Stimulated activated naive CD8-positive, alpha-beta T cell treated with anti-CD3 and anti-CD28 coated beads, Interleukin-15, amount 100 ng/mL, for 72 hours (primary cell): ENCODE measurements at regions not wholly inside any gene's neighbourhood (a gene's known extent, or its start where the extent isn't known, plus 50 kb on each side); places are given as distances from the start of the nearest gene placed in this dataset.
"Not testable (repeated sequence)": the region's sequence is repeated elsewhere in the genome, so short reads cannot be mapped to it uniquely, and the experiment has no call there.

ENCODE experiments used
- ATAC-seq: fragments of 150-1000 bp; cut with Tn5 transposase; 2 replicates; pipeline ENCODE4 v1.10.0; 2021; ENCODE audit warnings: mild to moderate bottlenecking, moderate library complexity
- DNase-seq, 2 donors: peaks; one replicate each; pipeline ENCODE4 v3.0.0; 2021 to 2022
- H3K27ac Mint-ChIP-seq, 2 donors: one replicate each; pipeline ENCODE4 v1.8.0; 2022; ENCODE audit warnings: mild to moderate bottlenecking in 2 of 2, mixed read lengths in 2 of 2, moderate library complexity in 2 of 2
- H3K27me3 Mint-ChIP-seq: one replicate; pipeline ENCODE4 v1.8.0; 2022; ENCODE audit warnings: mixed read lengths
- H3K4me1 Mint-ChIP-seq: one replicate; pipeline ENCODE4 v1.8.0; 2022; ENCODE audit warnings: mild to moderate bottlenecking, mixed read lengths
- H3K4me3 Mint-ChIP-seq, 2 donors: one replicate each; pipeline ENCODE4 v1.8.0; 2022; ENCODE audit warnings: mild to moderate bottlenecking in 2 of 2, mixed read lengths in 2 of 2, moderate library complexity in 1 of 2
- H3K9me3 Mint-ChIP-seq, 2 donors: one replicate each; pipeline ENCODE4 v1.8.0; 2022; ENCODE audit warnings: mixed read lengths in 2 of 2

DNA sequence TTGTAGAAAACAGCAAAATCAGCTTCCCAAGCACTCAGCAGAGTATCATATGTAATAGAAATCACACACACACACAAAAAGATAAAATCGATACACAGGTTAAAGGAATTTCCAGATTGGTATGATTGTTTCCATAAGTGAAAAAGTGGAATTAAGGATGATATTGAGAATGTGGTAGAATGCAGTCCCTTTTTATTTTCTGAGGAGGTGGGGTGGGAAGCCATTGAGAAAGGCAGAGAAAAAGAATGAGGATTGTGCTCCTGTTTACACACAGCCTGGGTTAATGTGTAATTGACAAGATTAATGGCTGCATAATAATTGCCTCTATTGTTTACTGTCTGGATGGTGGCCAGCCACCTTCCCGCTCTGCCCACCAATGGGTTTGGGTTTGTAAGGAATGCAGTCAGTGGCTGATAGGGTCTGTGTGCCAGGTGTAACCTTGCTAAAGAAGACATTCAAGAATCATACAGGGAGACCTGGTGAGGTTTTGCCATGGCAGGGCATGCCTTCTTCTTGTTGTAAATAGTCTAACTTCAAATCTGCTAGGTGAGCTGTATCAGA lies 177.2 kb upstream of the MAP3K1 start:
- Mint-ChIP-seq H3K4me1 (no peaks in the 10 kb centered on the region), H3K9me3 (no peaks in the 10 kb centered on the region), H3K4me3 (no peak overlapping the region), H3K27ac (no peak overlapping the region), H3K27me3 (no peaks in the 10 kb centered on the region)
- DNase-seq (no peak), ATAC-seq (no peak)

DNA sequence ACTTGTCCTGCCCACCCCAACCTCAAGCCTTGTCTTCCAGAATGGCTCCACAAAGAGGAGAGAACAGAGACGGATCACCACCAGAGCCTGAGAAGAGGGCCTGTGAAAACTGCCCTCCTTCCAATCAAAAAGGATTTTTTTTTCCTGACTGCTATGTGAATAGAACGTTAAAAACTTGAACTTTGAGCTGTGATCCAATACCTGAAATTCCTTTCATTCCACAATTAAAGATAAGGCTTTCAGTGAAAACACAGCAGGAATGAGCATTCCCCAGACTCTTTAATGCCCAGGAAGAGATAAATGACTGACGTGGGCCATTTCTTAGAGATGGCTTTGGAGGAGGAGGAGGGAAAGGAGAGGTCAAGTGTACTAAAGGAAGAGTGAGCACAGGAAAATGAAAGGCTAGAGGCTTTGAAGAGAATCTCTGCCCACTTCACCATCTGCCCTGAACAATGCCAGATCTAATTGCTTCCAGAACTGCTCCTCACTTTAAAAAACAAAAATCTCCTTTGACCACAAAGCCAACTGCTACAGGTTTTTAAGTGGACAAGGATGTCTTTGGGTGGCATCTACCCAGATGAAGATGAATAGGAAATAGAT lies 177.9 kb upstream of the MAP3K1 start:
- no peaks in the 10 kb centered on the region for H3K9me3 Mint-ChIP-seq
- ATAC-seq (no peak), DNase-seq (no peak)
- no peak overlapping the region for H3K4me3 Mint-ChIP-seq
- H3K27ac Mint-ChIP-seq: no peak overlapping the region
- no peaks in the 10 kb centered on the region for H3K27me3 Mint-ChIP-seq
- no peaks in the 10 kb centered on the region for H3K4me1 Mint-ChIP-seq

DNA sequence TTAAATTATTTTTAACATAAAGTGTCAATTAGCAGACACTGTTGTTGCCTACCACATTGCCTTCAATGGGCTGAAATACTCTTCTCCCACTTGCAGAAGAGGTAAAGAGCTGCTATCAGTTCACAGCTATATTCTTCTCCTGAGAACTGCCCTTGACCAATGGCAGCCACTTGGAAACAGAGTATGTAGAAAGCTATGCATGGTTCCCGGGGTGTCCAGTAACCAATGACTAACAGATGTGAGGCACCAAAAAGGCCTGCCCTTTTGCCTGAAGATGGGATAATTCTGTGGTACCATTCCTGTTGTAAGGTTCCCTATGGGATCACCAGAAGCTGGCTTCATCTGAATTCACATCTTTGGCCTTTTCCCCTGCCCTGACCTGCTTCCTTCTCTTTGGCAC lies 181.4 kb upstream of the MAP3K1 start:
- no peaks in the 10 kb centered on the region for H3K4me1 Mint-ChIP-seq
- no peak overlapping the region for H3K4me3 Mint-ChIP-seq
- no peak overlapping the region for H3K27ac Mint-ChIP-seq
- peaks cover 7 to 13% of the 10 kb centered on the region in 2 donors for H3K9me3 Mint-ChIP-seq
- H3K27me3 Mint-ChIP-seq: no peaks in the 10 kb centered on the region
- no peak for ATAC-seq
- DNase-seq: no peak

DNA sequence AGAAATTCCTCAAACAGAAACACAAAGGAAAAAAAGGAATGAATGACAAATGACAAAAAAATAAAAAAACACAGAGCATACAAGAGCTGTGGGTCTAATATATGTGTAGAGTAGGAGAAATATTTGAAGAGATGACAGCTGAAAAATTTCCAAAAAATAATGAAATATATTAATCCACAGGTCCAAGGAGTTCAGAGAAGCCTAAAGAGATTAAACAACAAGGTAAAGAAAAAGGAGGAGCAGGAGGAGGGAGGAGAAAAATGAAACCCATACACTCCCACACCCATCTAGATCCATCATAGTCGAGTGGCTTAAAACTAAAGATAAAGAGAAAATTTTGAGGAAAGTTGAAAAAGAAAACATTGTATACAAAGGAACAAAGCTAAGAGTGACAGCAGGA lies 182.4 kb upstream of the MAP3K1 start:
- no peak overlapping the region for H3K4me3 Mint-ChIP-seq
- no peak for DNase-seq
- no peaks in the 10 kb centered on the region for H3K27me3 Mint-ChIP-seq
- H3K4me1 Mint-ChIP-seq: no peaks in the 10 kb centered on the region
- peaks cover 12 to 23% of the 10 kb centered on the region in 2 donors for H3K9me3 Mint-ChIP-seq
- no peak for ATAC-seq
- H3K27ac Mint-ChIP-seq: no peak overlapping the region

DNA sequence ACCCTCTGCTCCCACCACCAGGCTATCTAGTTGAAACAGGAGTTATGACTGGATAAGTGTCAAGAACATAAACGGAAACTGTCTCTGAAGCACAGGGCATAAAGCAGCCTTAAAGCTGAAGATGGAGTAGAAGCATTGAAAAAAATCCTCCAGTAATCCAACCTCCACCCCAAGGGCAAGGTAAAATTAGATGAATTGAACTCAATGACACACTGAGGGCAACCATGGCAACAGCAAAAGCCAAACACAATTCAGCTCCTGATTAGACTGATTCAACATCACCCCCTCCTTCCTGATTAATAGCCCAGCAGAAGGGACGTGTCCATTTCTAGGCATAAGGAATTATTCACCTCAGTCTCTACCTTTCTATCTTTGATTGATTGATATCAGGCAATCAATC lies 183.2 kb upstream of the MAP3K1 start:
- Mint-ChIP-seq H3K9me3 (peaks cover 15 to 27% of the 10 kb centered on the region in 2 donors), H3K4me3 (no peak overlapping the region), H3K27me3 (no peaks in the 10 kb centered on the region), H3K27ac (no peak overlapping the region), H3K4me1 (no peaks in the 10 kb centered on the region)
- no peak for DNase-seq
- ATAC-seq: no peak

DNA sequence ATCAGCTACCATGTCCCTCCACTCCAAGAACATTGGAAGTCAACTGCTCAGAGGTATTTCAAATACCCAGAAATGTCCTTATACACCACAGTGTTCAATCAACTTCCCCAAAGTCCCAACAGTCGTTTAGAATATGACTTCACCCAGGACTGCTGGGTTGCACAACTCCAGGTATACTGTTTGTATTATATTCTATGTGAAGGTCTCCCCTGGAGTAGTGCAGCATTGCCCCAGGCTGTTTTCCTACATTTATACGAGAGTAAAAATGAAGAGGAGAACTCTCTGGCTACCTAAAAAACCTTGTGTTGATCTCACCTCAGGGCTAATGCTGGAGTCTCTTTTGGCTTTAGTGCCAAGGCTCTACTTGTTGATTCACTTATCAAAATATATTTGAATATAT lies 183.6 kb upstream of the MAP3K1 start:
- no peak overlapping the region for H3K4me3 Mint-ChIP-seq
- H3K27ac Mint-ChIP-seq: no peak overlapping the region
- ATAC-seq (no peak), DNase-seq (no peak)
- no peaks in the 10 kb centered on the region for H3K4me1 Mint-ChIP-seq
- peaks cover 15 to 27% of the 10 kb centered on the region in 2 donors for H3K9me3 Mint-ChIP-seq
- H3K27me3 Mint-ChIP-seq: no peaks in the 10 kb centered on the region

DNA sequence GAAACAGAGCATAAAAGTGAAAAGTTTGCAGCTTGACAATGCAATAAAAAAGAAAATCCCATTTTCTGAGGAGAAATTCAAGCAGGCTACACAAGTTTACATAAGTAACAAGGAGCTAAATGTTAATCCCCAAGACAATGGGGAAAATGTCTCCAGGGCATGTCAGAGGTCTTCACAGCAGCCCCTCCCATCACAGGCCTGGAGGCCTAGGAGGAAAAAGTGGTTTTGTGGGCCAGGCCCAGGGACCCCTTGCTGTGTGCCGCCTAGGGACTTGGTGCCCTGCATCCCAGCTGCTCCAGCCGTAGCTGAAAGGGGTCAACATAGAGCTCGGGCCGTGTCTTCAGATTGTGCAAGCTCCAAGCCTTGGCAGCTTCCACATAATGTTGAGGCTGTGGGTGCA lies 186.7 kb upstream of the MAP3K1 start:
- DNase-seq, H3K27ac Mint-ChIP-seq, H3K4me1 Mint-ChIP-seq, H3K4me3 Mint-ChIP-seq, H3K27me3 Mint-ChIP-seq, ATAC-seq: not testable (repeated sequence)
- peaks cover 15 to 27% of the 10 kb centered on the region in 2 donors for H3K9me3 Mint-ChIP-seq

DNA sequence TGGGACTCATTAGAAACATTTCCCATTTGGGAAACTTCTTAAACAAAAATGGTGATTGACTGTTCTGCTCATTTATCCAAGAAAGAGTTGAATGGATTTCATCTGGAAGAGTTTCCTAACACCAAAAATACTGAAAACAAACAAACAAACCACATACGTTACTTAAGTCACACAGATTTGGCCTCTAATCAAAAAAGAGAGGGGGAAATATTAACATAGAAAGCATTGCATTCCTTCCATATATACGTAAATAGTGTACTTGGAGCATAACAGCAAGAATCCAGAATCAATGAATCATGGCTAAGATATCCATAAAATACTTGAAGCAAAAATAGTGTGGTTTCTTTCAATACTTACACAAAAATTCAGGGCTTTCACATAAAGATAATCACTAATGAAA lies 189.8 kb upstream of the MAP3K1 start:
- H3K9me3 Mint-ChIP-seq: peaks cover 20 to 27% of the 10 kb centered on the region in 2 donors
- H3K4me1 Mint-ChIP-seq: no peaks in the 10 kb centered on the region
- DNase-seq: no peak
- no peak for ATAC-seq
- no peaks in the 10 kb centered on the region for H3K27me3 Mint-ChIP-seq
- H3K27ac Mint-ChIP-seq: no peak overlapping the region
- H3K4me3 Mint-ChIP-seq: no peak overlapping the region

DNA sequence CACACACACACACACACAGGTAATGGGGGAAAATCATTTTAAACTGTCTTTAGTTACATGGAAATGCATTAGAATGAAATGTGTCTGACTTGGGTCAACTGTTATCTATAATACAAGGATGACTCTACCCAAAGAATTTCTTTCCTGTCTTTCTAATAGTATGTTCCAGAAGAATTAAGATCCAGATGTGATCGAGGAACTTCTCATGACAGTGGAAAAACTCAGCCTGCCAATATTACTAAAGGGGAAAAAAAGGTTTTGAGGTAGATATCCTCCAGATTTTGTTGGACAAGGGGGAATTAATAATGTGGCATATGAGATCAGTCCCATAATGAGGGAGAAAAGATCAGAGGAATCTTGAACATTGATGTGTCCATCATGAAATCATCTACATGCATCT lies 190.6 kb upstream of the MAP3K1 start:
- Mint-ChIP-seq H3K9me3 (peaks cover 15 to 20% of the 10 kb centered on the region in 2 donors), H3K27ac (no peak overlapping the region), H3K4me3 (no peak overlapping the region), H3K4me1 (no peaks in the 10 kb centered on the region), H3K27me3 (no peaks in the 10 kb centered on the region)
- no peak for ATAC-seq
- no peak for DNase-seq

DNA sequence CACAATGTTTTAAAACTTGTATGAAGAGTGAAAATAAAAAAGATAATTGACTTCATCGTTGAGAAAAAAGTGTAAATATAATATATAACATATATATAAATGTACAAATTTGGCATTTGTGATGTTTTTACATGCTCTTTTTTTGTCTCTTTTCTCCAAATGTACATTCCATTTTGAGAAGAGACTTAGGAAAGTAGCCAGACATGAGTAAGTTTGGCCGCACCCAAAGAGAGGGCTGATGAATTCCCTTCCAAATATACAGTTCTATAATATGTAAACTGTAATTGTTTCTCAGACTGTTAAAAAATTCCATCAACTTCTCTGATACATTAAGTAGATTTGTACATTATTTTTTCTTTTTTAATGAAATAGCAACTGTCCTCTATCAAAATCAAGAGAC lies 193.2 kb upstream of the MAP3K1 start:
- Mint-ChIP-seq H3K27me3 (no peaks in the 10 kb centered on the region), H3K4me1 (no peaks in the 10 kb centered on the region), H3K27ac (no peak overlapping the region), H3K4me3 (no peak overlapping the region), H3K9me3 (peaks cover 10 to 13% of the 10 kb centered on the region in 2 donors)
- no peak for DNase-seq
- ATAC-seq: no peak

DNA sequence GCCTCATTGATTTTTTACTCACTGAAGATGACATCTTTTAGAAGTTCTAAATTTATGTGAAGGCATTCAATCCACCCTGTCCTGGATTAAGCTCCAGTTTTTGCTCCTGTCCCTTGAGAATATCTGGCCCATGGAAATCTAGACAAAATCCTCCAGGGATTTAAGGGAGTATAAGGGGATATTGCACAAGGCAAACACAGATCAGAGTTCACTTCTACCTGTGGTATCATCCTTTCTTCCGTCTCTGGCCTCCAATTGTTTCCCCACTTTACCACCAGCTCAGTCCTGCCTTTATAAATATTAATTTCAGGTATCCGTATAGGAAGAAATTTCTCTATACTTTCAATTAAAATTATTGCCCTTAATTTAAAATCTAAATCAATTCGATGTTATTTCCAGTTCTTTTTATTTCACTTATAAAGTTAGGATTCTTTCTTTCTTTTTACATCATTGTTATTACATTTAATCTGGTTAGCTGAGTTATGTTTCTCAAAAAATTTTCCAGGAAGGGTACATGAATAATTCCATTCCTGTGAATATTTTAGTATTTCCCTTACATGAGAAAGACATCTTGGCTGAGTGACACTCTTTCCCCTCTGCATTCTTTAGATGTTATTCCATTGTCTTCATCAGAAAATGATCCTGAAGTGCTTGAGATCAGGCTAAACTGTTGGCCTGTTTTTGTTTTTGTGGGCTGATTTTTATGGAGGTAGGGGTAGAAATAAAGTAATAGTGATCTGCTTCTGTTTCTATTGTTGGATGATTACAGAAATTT lies 194.3 kb upstream of the MAP3K1 start:
- ATAC-seq (no peak), DNase-seq (no peak)
- peaks cover 10 to 13% of the 10 kb centered on the region in 2 donors for H3K9me3 Mint-ChIP-seq
- no peaks in the 10 kb centered on the region for H3K27me3 Mint-ChIP-seq
- H3K4me1 Mint-ChIP-seq: peaks cover 2% of the 10 kb centered on the region
- no peak overlapping the region for H3K4me3 Mint-ChIP-seq
- H3K27ac Mint-ChIP-seq: no peak overlapping the region

DNA sequence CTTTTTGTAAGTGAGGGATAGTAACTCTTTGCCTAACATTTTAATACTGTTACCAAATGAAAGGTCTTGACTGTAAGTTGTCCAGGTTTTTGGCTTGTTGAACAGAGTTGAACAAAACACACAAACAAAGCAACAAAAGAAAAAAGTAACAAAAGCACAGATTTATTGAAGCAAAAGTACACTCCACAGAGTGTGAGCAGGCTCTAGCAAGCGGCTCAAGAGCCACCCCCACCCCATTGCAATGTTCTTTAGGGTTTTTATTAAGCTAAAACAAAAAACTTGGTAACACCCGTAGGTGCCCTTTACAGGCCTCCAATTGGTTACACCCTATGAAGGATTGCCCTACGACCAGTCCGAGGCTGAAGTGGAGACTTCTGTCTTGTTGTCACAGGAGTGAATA lies 197.4 kb upstream of the MAP3K1 start:
- DNase-seq (no peak), ATAC-seq (no peak)
- H3K4me3 Mint-ChIP-seq: no peak overlapping the region
- no peak overlapping the region for H3K27ac Mint-ChIP-seq
- H3K27me3 Mint-ChIP-seq: no peaks in the 10 kb centered on the region
- peaks cover 10 to 13% of the 10 kb centered on the region in 2 donors for H3K9me3 Mint-ChIP-seq
- H3K4me1 Mint-ChIP-seq: peaks cover 33% of the 10 kb centered on the region

DNA sequence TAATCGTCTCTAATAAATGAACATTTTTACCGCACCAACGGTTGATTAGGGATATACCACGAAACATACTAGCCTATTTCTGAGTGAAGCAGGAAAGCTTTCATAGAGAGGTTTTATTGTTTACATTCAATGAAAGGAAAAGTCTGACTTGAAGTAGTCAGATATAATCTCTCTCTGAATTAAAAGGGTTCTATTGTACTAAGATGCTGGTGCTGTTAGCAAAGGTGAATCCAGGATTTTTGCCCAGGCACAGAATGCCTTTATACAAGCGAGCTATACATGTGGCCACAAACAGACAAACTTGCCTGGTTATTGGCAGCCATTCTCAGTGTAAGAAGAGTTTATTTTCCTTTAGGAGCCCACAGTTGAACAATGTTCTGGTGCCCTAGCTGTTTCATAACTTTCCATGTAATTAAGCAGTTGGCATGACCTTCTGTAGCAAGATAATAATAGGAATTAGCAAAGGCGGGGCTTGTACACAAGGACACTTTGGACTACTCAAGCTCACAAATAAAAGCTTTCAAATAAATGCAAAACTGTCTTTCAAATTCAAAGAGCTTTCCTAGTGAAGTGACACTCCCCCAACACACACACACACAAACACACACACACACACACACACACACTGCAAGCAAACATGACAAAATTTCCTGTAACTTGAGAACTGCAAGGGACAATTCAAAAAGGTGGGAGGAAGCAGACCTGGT lies 198.7 kb upstream of the MAP3K1 start:
- Mint-ChIP-seq H3K4me1 (peaks cover 41% of the 10 kb centered on the region), H3K4me3 (no peak overlapping the region), H3K27me3 (no peaks in the 10 kb centered on the region), H3K27ac (no peak overlapping the region), H3K9me3 (peaks cover 12 to 15% of the 10 kb centered on the region in 2 donors)
- ATAC-seq: no peak
- DNase-seq: no peak

DNA sequence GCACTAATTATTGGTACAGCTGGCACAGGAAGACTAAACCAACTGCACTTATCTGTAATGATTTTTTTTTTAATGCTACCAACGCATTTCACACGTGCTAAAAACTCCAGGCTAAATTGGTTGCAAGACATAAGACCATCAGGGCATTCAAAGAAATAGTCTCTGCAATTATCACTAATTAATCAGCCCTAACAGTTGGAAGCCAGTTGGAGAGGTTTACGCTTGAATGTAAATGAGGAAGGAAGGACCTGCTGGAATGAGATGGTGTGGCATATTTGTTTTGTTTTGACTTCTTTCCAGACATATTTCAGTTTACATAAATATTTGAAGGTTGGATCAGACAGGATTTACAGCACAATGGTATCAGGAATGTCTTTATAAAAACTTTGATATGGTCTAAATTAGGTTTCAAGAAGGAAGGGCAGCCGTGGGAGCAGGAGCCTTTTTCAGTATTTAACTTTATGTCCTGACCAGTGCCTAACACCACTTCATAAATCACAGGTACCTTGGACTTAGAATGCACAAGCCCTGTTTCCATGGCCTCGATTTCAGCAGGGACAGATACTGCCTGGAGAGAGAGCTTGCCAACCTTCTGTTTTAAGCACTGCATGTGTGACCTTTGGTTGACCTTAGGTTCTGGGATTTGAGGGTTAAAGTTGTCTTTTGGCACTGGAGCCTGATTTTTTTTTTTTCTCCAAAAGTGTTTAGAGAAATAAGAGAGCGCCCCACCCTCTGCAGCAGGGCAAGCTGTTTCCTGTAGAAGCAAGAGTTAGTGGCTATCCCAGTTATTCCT lies 199.8 kb upstream of the MAP3K1 start:
- Mint-ChIP-seq H3K4me1 (peaks cover 46% of the 10 kb centered on the region), H3K27me3 (no peaks in the 10 kb centered on the region), H3K9me3 (peaks cover 20 to 25% of the 10 kb centered on the region in 2 donors), H3K4me3 (no peak overlapping the region), H3K27ac (no peak overlapping the region)
- ATAC-seq (no peak), DNase-seq (no peak)

DNA sequence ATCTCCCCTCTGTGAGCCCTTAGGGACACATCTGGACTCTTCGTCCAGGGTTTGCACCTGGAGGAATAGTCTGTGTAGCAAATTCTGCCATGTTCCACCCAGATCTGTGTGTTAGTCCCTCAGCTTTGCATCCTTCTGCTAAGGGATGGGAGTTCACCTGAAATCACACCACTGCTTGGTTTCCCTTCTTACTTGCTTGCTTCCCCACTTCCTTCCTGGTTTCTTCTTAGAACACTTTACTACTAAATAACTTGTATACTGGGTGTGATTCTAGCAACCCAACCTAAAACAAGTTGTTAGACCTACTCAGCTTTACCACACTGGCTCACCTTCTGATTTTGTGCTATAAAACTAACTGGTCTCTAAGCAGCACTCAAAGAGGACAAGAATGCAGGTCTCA lies 202.6 kb upstream of the MAP3K1 start:
- peaks cover 15 to 22% of the 10 kb centered on the region in 2 donors for H3K9me3 Mint-ChIP-seq
- peak overlapping the region in 1 of 2 donors; percentile 1 for H3K4me3 Mint-ChIP-seq
- H3K27ac Mint-ChIP-seq: no peak overlapping the region
- peaks cover 58% of the 10 kb centered on the region for H3K4me1 Mint-ChIP-seq
- DNase-seq (no peak), ATAC-seq (peak; percentile 24)
- no peaks in the 10 kb centered on the region for H3K27me3 Mint-ChIP-seq
